ENCODE measurements at regions not wholly inside any gene's neighbourhood (a gene's known extent, or its start where the extent isn't known, plus 50 kb on each side); places are given as distances from the start of the nearest gene placed in this dataset.
"Not testable (repeated sequence)": the region's sequence is repeated elsewhere in the genome, so short reads cannot be mapped to it uniquely, and the experiment has no call there.

DNA sequence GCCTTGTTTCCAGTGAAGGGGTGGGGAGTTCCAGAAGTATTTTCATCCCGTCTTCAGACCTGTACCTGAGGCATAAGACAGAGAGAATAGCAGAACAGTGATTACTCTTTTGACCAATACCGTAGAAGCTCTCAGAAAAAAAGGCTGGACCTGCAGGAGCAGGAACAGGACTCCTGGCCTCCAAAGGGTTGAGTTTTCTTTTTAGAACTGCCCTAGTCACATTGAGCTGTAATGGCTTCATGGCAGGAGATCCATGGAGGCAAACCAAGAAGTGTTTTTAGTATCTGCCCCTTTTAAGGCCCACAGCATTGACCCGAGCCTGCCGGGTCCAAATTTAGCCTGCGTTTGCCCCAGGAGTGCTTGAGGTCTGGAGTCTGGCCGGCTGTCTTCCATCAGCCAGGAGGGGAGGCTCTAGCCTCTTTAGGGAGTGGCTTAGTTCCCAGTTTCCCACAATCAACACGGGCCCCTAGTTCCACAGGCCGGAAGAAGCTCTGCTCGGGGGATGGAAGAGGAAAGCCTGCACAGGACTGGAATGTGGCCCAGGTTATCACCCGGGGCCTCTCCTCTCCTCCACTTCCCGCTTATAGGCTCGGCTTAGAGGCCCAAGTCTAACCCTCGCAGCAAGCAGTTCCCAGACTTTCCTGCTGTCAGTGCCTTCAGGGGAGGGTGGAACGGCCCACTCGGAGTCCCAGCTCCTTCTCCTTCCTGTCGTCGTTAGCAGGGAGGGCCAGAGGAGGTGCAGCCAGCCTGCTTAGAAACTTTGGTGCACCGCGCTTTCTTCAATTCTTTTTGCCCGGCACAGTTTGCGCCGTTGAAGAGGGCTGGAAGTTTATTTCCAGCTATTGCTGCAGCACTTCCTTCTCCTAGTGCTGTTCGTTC, 80.7 kb downstream of the C9orf152 start:
- DNase-seq: no peak

DNA sequence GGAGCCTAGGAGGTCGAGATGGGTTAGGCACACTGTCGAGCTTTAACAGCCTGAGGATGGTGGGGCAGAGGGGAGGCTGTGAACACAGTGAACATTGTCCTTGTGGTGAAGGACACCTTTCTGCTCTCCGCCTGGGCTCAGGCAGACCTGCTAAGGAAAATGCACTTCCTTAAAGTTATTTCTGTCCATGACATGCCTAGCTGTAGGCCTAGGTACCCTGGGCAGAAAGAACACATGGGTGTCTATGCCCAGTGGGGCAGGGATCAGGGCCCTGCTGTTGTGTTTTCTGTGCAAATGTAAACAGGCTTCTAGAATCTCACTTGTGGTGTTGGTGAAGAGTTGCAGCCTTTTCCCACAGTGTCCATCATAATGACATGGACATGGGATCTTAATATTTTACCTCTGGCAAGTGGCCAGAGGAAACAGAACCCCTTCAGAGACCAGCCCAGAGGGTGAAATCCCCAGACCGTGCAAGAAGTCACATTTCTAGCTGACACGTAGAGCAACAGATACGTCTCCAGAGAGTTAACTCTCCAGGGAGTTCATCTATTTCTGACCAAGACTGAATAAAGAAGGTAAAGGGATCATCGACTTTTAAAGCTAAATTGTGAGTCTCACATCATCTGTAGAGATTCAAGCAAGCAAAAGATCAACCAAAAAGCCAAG, 79.2 kb downstream of the C9orf152 start:
- DNase-seq: no peak

DNA sequence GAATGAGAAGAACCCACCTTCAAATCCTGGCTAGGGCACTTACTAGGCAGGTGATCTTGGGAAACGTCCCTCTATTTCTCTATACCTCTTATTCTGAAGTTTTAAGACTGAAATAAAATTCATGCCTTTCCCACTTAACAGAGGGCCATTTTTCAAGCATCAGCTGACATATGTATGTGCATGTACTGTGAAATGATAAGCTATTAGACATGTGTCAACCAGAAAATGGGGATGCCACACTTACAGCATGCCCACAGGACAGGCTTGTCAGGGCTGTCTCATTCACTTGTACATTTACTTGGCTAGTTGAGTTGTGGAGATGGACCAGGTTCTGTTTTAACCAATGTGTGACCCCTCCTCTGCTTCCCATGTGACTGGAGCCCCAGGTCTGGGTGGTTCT, 78.5 kb downstream of the C9orf152 start:
- DNase-seq: no peak

DNA sequence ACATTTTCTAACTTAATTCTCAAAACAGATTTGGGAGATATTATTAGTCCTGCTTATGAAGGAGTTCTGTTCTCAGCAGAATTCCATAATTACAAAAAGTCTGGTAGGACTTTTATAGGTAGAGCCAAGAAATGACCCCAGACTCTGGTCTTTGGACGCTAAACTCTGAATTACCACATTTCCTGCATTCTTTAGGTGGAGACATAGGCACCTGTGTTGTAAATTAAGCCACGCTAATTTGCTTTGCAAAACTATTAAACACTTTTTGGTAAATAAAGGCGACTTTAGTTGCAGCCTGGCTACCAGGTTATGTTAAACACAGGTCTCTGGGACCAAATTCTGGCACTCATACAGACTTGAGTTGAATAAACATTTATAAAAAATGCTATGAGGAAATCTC, 77.7 kb downstream of the C9orf152 start:
- no peak for DNase-seq

DNA sequence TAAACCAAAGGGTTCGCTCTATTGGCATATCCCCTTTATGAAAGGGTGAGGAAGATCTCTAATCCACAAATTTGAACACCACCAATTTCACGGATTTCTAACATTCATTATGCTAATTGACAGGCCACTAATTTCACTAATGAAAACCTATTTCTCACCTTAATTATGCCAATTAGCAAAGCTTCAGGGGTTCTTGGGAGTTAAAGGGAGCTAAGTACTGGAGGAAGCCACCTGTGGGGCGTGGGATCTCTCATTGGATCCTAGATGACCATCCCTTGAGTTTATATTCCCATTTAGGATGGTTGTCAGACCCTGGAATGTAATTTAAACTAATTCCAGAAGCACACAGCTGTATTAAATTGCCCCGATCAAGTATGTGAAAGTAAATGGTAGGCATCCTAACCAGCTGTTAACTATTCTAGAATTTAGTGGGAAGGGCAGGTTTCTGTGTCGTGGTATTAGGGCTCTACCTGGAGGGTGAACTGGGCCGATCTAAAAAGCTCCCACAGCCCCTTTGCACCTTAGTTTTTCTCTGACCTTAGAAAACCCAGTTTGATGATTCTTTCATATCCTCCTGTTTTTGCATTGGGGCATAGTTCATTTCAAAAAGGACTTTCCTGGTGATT, 77.1 kb downstream of the C9orf152 start:
- no peak for DNase-seq

DNA sequence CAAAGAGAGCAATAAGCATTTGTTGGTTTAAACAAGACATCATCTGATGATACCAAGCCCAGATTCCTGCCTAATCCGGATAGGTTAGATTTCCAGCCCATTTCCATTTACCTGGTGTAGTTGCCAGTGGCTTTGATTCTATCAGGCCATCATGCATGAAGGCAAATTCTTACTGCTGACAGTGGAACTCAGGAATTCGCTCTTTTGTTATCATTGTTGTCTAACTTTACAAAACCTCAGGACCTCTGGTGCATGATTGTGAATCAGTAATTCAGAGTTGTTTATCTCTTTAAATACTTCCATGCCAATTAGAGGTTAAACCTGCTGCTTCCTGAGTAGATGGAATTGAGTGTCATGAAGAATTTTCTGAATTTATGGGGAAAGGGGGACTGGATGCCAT, 76.5 kb downstream of the C9orf152 start:
- DNase-seq: no peak

DNA sequence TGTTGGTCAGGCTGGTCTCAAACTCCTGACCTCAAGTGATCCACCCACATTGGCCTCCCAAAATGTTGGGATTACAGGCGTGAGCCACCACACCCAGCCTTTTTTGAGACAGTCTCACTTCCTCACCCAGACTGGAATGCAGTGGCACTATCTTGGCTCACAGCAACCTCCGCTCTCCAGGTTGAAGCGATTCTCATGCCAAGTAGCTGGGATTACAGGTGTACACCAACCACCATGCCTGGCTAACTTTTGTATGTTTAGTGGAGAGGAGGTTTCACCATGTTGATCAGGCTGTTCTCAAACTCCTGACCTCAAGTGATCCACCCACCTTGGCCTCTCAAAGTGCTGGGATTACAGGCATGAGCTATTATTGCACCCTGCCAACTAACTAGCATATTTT, 75.4 kb downstream of the C9orf152 start:
- not testable (repeated sequence) for DNase-seq

DNA sequence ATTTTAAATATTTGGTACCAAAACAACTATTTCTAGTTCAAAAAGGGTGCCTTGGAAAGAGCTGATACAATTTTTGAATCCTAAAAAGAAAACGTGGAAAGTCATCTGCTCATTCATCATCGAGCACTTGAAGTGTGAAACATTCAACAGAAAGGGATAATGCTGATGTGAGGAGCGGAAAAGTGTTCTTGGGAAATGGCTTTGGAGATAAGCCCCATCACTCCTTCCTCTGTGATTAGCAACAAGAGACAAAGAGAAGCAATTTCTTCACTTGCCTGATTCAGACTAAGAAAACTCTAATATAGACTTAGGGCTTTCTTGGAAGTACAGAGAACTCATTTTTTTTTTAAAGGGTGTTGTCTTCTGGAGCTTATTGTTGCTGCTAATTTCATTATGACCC, 74.9 kb downstream of the C9orf152 start:
- DNase-seq: no peak

DNA sequence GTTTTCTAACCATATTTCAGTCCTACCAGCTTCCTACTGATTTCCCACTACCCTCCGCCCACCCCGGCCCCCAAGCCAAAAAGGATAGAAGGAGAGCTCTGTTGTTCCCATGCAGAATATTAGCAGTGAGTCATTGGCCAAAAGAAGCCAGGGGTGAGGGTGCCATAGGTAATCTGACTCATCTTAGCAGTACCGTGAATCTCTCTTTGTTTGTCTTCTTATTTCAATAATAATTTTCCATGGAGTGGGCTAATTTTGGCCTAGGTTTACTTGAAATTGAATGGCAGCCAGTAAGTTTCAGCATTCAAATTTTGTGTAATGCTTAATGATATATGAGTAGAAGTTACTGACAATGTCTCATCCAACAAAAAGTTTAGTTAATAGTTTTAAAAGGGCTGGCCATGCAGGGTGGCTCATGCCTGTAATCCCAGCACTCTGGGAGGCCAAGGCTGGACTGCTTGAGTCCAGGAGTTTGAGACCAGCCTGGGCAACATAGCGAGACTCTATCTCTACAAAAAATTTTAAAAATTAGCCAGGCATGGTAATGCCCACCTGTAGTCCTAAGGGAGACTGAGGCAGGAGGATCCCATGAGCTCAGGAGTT, 74.2 kb downstream of the C9orf152 start:
- no peak for DNase-seq

DNA sequence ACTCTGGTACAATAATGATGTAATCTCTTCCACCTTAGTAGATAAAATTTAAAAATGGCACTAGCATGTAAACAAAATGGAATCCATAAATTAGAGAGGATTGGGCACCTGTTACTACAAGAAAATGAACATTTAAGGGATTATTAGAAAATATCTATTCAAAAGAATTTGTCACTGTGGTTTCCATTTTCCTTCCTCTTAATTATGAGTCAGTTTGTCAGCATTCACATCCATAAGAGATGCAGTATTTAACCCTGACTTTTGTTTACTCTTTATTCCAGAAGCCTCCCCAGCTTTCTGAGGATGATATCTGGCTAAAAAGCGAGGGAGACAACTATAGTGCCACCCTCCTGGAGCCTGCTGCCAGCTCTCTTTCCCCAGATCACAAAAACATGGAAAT, 72.1 kb downstream of the C9orf152 start:
- no peak for DNase-seq

DNA sequence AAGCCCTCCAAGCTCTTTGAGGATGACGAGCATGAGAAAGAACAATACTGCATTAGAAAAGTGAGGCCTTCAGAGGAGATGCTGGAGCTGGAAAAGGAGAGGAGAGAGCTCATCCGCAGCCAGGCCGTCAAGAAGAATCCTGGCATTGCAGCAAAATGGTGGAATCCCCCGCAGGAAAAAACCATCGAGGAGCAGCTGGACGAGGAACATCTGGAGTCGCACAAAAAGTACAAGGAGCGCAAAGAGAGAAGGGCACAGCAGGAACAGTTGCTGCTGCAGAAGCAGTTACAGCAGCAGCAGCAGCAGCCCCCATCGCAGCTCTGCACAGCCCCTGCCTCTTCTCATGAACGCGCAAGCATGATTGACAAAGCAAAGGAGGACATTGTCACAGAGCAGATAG, 71.2 kb downstream of the C9orf152 start:
- no peak for DNase-seq

DNA sequence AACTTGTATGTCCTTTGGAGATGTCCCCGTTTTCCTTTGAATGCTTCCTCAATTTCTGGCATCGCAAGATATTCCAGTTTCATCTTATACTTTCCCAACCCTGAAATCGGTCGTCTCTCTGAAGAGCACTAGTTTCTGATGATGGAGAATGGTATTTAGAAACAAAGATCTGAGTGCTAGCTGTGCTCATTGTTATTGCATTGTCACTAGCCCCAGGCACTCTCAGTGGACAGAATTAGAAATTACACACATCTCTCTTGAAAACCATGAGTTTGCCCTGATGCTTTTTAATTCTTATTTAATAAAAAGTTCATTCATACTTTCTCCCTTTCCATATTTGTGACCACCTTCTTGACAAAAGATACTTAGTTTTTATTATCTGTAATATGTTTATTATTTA, 67.7 kb downstream of the C9orf152 start:
- no peak for DNase-seq

DNA sequence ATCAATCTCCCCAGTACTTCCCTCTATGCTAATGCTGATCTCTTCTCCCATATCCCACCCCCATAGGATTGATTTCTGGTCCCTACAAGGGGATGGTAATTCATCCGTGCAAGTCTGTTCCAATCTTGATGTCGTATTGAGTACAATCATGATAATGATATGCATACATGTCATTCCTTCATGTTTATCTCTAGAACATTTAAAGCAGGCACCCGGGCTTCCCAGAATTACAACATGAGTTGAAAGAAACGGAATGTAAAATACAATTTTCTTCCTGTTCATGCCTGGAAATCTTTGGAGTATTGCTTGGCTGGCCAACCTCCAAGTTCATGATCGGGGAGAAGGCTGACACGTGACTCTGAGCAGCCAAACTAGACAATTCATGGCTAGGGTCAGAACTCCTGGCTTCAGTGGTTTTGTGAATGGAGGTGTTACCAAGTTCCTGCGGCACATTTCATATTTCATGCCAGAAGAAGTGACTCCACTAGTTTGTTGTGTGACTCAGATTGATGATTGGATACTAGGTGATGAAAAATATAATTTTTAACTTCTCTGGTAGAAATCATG, 66.6 kb downstream of the C9orf152 start:
- no peak for DNase-seq

DNA sequence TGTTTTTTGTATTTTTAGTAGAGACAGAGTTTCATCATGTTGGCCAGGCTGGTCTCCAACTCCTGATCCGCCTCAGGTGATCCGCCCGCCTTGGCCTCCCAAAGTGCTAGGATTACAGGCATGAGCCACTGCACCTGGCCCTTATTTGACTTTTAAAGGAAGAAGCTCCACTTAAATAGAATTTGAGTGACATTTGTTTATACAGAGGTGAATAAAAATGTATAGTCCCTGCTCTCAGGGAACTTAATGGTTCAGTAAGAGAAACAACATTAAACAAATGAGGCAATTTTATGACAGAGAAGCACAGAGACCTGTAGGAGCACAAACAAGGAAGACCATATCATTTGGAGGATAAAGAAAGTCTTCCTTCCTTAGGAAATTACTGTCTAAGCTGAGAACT, 65.7 kb downstream of the C9orf152 start:
- no peak for DNase-seq

DNA sequence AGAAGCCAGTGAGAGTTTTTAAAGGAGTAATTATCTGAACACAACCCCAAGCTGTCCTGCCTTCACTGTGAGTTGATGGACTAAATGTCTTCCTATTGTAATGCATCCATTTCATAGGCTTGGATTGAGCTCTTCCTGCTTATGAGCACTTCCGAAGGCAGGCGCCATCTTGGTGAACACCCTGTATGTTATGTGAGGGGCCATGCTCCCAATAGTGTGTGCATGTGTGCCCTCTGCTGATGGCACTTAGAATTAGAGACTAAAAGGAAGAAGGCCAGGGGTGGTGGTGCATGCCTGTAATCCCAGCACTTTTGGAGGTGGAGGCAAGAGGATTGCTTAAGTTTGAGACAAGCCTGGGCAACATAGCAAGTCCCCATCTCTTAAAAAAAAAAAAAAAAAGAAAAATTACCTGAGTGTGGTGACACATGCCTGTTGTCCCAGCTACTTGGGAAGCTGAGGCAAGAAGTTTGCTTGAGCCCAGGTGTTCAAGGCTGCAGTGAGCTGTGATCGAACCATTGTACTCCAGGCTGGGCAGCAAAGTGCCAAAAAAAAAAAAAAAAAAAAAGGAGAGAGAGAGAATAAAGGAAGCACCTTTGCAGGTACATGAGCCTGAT, 65.0 kb downstream of the C9orf152 start:
- no peak for DNase-seq

DNA sequence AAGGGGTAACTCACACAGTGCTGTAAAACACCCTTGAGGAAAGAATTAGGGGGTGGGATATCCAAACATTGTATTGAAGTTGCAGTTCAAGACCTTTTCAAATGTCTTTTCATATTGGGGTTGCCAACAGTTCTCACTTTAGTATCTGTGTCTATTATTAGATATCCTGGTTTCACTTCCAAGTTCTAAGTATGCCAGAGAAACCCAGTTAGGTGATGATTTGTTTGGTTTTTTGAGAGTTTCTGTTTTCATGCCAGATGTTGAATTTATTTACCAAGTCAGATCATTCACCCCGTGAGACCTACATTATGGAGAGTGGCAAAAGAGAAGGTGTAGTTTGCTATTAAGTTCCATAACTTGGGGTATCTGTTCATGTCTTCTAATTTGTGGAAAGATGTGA, 64.5 kb downstream of the C9orf152 start:
- no peak for DNase-seq

DNA sequence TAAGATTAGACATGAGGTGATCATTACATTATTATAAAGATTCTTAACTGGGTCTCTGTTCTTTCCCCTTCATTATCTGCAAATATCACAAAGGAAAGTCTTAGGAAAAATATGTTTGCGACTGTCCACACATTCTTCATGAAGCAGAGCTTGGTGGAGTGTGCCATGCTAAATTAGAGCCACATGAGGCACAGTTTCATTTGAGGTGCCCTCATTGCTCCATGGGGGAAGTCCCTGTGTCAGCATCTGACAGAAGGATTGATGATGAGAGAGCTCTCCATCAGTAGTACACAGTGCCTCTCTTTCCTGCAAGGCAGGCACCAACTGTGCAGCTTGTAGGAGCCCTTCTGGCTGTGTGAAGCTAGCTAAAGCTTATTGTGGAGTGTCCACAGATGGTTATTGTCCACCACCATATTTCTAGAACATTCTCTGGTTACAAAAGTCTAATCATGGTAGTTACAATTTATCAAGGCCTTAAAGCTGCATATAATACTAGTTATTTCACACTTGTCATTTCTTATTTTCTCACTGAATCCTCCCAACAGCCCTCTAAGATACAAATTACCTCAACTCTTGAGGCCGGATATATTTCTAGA, 63.9 kb downstream of the C9orf152 start:
- peak; percentile 39 for DNase-seq

DNA sequence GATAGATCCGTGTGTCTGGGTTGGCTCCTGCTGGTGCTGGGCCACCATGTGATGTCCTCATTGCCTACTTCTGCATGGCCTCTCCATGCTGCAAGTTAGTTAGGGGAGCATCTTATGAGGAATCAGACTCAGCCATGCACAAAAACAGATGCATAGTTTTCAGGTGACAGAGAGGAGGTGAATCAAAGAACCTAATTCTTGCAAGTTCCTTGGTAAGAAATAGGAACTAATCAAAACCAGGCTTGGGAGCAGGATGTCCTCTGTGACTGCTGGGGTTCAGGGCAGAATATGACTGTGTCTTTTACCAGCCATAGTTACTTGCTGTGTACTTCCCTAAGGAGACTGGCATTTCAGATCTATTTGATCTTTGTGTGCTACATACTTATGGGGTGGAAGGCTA, 61.6 kb downstream of the C9orf152 start:
- DNase-seq: no peak

DNA sequence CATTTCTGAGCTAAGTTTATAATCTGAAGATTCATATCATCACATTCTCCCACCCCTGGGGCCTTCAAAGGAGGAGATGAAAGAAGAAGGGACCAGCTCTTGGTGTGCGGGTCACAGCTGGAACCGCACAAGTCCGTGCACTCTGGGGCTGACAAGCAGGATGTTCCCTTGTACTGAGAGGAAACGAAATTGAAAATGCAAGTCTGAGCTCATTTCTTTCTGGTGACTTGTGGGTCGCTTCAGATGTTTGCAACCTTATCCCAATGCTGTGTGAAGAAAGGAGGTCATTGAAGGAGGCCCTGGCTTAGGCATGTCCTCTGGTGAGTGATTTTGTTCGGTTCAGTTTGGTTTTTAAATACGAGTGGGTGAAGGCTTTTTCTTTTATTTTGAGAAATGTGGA, 59.6 kb downstream of the C9orf152 start:
- DNase-seq: peak; percentile 55

DNA sequence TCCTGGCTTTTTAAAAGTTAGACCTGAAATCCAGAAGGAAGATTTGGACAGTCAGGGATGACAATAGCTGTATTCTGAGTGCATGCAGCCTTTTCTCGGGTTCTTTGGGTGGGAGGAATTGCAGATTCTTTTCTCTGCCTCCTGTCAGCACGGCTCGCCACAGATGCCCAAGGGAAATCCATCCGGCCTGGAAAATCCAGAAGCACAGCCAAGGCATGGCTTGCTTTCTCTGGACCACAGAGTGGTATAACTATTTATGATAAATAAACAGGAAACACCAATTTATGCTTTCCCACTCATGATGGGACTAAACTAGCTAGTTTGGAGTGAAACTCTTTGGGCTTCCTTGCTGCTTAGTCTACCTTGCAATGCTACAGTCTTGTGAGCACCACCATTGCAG, 59.1 kb downstream of the C9orf152 start:
- DNase-seq: no peak
